ENCODE measurements at regions not wholly inside any gene's neighbourhood (a gene's known extent, or its start where the extent isn't known, plus 50 kb on each side); places are given as distances from the start of the nearest gene placed in this dataset.

- CTCF ChIA-PET = no interaction called here
- no peak overlapping the region for H3K9ac ChIP-seq (ENCODE audit: low read depth, low read length)
- ATAC-seq (ENCODE audit: low read depth) = no peak
- TF ChIP-seq RFX5 (IDR thresholded peaks at IDR 0.05; ENCODE audit: low read depth, low read length) (no peak), MXI1 (IDR thresholded peaks at IDR 0.05; ENCODE audit: borderline replicate concordance, low read depth, low read length) (no peak), BHLHE40 (IDR thresholded peaks at IDR 0.05; ENCODE audit: low read depth, low read length) (no peak), RCOR1 (IDR thresholded peaks at IDR 0.05; ENCODE audit: insufficient replicate concordance, low read length) (no peak), CEBPB (IDR thresholded peaks at IDR 0.05; ENCODE audit: low read depth, low read length) (no peak), CTCF (conservative IDR thresholded peaks at IDR 0.05; ENCODE audit: low read depth, low read length) (no peak), POLR2A (IDR thresholded peaks at IDR 0.05; ENCODE audit: low read depth, low read length) (no peak), SMC3 (IDR thresholded peaks at IDR 0.05; ENCODE audit: low read depth, low read length) (no peak), RAD21 (IDR thresholded peaks at IDR 0.05; ENCODE audit: low read length) (no peak), MAFK (IDR thresholded peaks at IDR 0.05; ENCODE audit: low read depth, low read length) (no peak), MAZ (IDR thresholded peaks at IDR 0.05; ENCODE audit: borderline replicate concordance, low read depth, low read length) (no peak), NFE2L2 (IDR thresholded peaks at IDR 0.05; ENCODE audit: low read depth, low read length) (no peak), FOS (IDR thresholded peaks at IDR 0.05; ENCODE audit: low read depth, low read length) (no peak), USF2 (IDR thresholded peaks at IDR 0.05; ENCODE audit: low read depth, low read length) (no peak)
- TF ChIP-seq, protein P1, sequence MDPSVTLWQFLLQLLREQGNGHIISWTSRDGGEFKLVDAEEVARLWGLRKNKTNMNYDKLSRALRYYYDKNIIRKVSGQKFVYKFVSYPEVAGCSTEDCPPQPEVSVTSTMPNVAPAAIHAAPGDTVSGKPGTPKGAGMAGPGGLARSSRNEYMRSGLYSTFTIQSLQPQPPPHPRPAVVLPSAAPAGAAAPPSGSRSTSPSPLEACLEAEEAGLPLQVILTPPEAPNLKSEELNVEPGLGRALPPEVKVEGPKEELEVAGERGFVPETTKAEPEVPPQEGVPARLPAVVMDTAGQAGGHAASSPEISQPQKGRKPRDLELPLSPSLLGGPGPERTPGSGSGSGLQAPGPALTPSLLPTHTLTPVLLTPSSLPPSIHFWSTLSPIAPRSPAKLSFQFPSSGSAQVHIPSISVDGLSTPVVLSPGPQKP (IDR thresholded peaks at IDR 0.05; ENCODE audit: borderline replicate concordance, low read depth, low read length) = no peak
These were observed 131.9 kb downstream of the RASSF10 start for GRCh38 chr11:13140873-13141655.

More at GRCh38 chr11:13140873-13141655, 131.9 kb downstream of the RASSF10 start:
- H3K14ac ChIP-seq (replicated peaks; ENCODE audit: low read depth, low read length) = 0 out of 2 replicates have a peak overlapping the region, but pooled peaks have one; percentile 8
- H2AFZ ChIP-seq (replicated peaks; ENCODE audit: low read length, poor library complexity) = no peak overlapping the region
- WGBS, 2 experiments (ENCODE audit: extremely low coverage in 2 of 2, insufficient read length in 1 of 2) = 100% methylated on average over 4 of the region's 10 CpGs; no CpG with 5 or more reads in 1 of the 2 experiments
- dilution Hi-C loops (cut with HindIII; ENCODE audit: low sequenced_read_pairs, unreplicated experiment) = no loop called here
- H3K9me1 ChIP-seq (ENCODE audit: insufficient read depth, low read length) = peaks cover 12% of the 10 kb centered on the region
- no peak overlapping the region for H3K18ac ChIP-seq (ENCODE audit: low read depth, low read length)
- no peak overlapping the region for H4K5ac ChIP-seq (ENCODE audit: low read depth, low read length)
- intact Hi-C loops (cut with micrococcal nuclease) = no loop called here
- peak overlapping the region; percentile 21; the same call in 1 of the 2 replicates for H2AK5ac ChIP-seq (ENCODE audit: low read depth, low read length)
- H2BK15ac ChIP-seq (ENCODE audit: low read depth, low read length) = no peak overlapping the region
- H3K4me3 ChIP-seq (ENCODE audit: insufficient read depth, low read depth, low read length) = no peak overlapping the region
- POLR2A ChIA-PET (ENCODE audit: unreplicated experiment) = no interaction called here
- H3K9me3 ChIP-seq (ENCODE audit: control insufficient read depth, insufficient read depth, low read length) = no peaks in the 10 kb centered on the region
- no peak overlapping the region for H3K56ac ChIP-seq (ENCODE audit: extremely low read depth, insufficient read depth, low read length)
- H3K27ac ChIP-seq (ENCODE audit: insufficient read depth, low read length) = no peak overlapping the region
- no peak overlapping the region for H3K23ac ChIP-seq (ENCODE audit: low read depth, low read length)
- H3K4me1 ChIP-seq (ENCODE audit: control insufficient read depth, insufficient read depth, low read length) = peaks cover 7% of the 10 kb centered on the region
- no peak overlapping the region for H3K4me2 ChIP-seq (ENCODE audit: low read depth, low read length)
- H2BK20ac ChIP-seq (ENCODE audit: low read depth, low read length) = no peak overlapping the region; the same call in 1 of the 2 replicates
- peaks cover 12% of the 10 kb centered on the region for H3K27me3 ChIP-seq (ENCODE audit: control insufficient read depth, insufficient read depth, low read length)
- no peak overlapping the region for H4K8ac ChIP-seq (ENCODE audit: low read depth in 2 of 2, low read length in 2 of 2)
- H2BK5ac ChIP-seq (ENCODE audit: low read depth, low read length, poor library complexity, severe bottlenecking) = no peak overlapping the region
- BruUV-seq (replicated peaks) = no TSS peak
- in situ Hi-C loops (cut with MboI; ENCODE audit: low sequenced_read_pairs) = loop anchor here (25.0 kb wide), 1 partner anchor 829 kb away; no protein-coding TSS in a partner anchor
- H2BK120ac ChIP-seq (ENCODE audit: low read depth, low read length) = 0 out of 2 replicates have a peak overlapping the region, but pooled peaks have one; percentile 4
- no peaks in the 10 kb centered on the region for H3K79me1 ChIP-seq (ENCODE audit: low read depth in 1 of 2, low read length in 2 of 2)
- no peak overlapping the region for H4K91ac ChIP-seq (ENCODE audit: insufficient read depth, low read depth, low read length)
- H4K20me1 ChIP-seq (ENCODE audit: insufficient read depth, low read length) = no peaks in the 10 kb centered on the region
- H3K36me3 ChIP-seq (ENCODE audit: control insufficient read depth, insufficient read depth, low read length) = no peaks in the 10 kb centered on the region
- H3K4ac ChIP-seq (ENCODE audit: low read depth, low read length) = 0 out of 2 replicates have a peak overlapping the region, but pooled peaks have one; percentile 13
- DNase-seq = peak; percentile 38
- H2AK9ac ChIP-seq (replicated peaks; ENCODE audit: low read depth, low read length, poor library complexity) = no peak overlapping the region

Data from IMR-90 (cell line).